Transverse colon (tissue), 4 donors: ENCODE measurements at regions not wholly inside any gene's neighbourhood (a gene's known extent, or its start where the extent isn't known, plus 50 kb on each side); places are given as distances from the start of the nearest gene placed in this dataset.

Experiments
- DNase-seq: peaks from one replicate; pipeline ENCODE4 v3.0.0-alpha.2; 2019
- H3K27ac ChIP-seq, 4 donors: fragments of 200-600 bp; sonication (generic); 2 replicates each; pipeline ENCODE4 v1.5.1; 2016 to 2018; ENCODE audit warnings: inconsistent platforms in 4 of 4
- H3K27me3 ChIP-seq: fragments of 200-600 bp; sonication (generic); 2 replicates; pipeline ENCODE4 v1.5.1; 2017; ENCODE audit warnings: inconsistent platforms
- H3K36me3 ChIP-seq, 4 donors: fragments of 200-600 bp; sonication (generic); 2 replicates each; pipeline ENCODE4 v1.5.1; 2017 to 2019; ENCODE audit warnings: inconsistent platforms in 4 of 4
- H3K4me1 ChIP-seq, 4 donors: fragments of 200-600 bp; sonication (generic); 2 replicates each; pipeline ENCODE4 v1.5.1; 2017 to 2020; ENCODE audit warnings: inconsistent platforms in 4 of 4
- H3K4me3 ChIP-seq, 4 donors: fragments of 200-600 bp; sonication (generic); 1 replicate in 1 of 4; 2 replicates in 3 of 4; pipeline versions ENCODE4 v1.5.1 to v1.6.1; 2017 to 2019; ENCODE audit warnings: inconsistent platforms in 4 of 4
- H3K9me3 ChIP-seq, 2 donors: fragments of 200-600 bp; sonication (generic); 2 replicates each; pipeline ENCODE4 v1.5.1; 2017 to 2019; ENCODE audit warnings: inconsistent platforms in 2 of 2
- CTCF ChIP-seq, 5 experiments: fragments of 200-600 bp in 3 of 5; fragments of 450-650 bp in 2 of 5; sonication (generic) in 3 of 5; IDR thresholded peaks; 1 replicate in 2 of 5; 2 replicates in 3 of 5; pipeline ENCODE4 v1.5.1; 2016 to 2017; ENCODE audit warnings: antibody characterized with exemption in 5 of 5, inconsistent platforms in 3 of 5, mild to moderate bottlenecking in 2 of 5, moderate library complexity in 1 of 5
- EP300 ChIP-seq: sonication (generic); formaldehyde crosslinking; IDR thresholded peaks from one replicate; pipeline ENCODE4 v1.6.1; 2017; ENCODE audit warnings: antibody characterized with exemption, low read depth
- POLR2A ChIP-seq: fragments of 450-650 bp; IDR thresholded peaks from one replicate; pipeline ENCODE4 v1.6.1; 2016; ENCODE audit warnings: antibody characterized with exemption, mild to moderate bottlenecking, moderate library complexity
- POLR2AphosphoS5 ChIP-seq, 3 donors: sonication (generic); formaldehyde crosslinking; IDR thresholded peaks; one replicate each; pipeline ENCODE4 v1.6.1; 2016; ENCODE audit warnings: antibody characterized with exemption in 3 of 3
- WGBS, 2 donors: methylation state at CpG; one replicate each; pipeline ENCODE4 v1.1.5; 2018; ENCODE audit warnings: low coverage in 1 of 2; 5-methylcytosine and 5-hydroxymethylcytosine counted together
- in situ Hi-C, 4 donors: fragments of 200-750 bp; cut with MboI; loops; one replicate each; pipeline versions ENCODE4 v1.15.0 to v1.15.1; 2017; ENCODE audit warnings: low sequenced_read_pairs in 3 of 4, low pct_ligation_motif_present in 1 of 4, low pct_unique_long_range_greater_than_20kb in 1 of 4
- intact Hi-C: fragments of 100-400 bp; cut with DNase I; formaldehyde crosslinking; loops from one replicate; pipeline ENCODE4 v1.15.1; 2023; ENCODE audit warnings: low total_unique reads

DNA sequence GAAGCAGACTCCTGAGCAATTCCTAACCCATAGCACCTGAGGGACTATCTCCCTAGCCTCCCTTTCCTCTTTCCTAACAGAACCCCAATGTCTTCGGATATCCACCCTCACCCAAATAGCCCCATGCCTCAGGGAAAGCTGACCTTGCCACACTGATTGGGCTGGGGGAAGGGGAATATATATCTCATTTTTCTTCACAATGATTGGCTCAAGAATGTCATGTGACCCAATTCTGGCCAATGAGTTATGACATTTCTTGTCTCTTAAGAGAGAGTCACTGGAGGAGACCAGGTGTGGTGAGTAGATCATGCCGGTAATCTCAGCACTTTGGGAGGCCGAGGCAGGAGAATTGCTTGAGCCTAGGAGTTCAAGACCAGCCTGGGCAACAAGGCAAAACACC lies 71.9 kb upstream of the NLK start:
- H3K4me1 ChIP-seq = no peaks in the 10 kb centered on the region
- no peaks in the 10 kb centered on the region for H3K36me3 ChIP-seq
- no peaks in the 10 kb centered on the region for H3K27me3 ChIP-seq
- intact Hi-C loops (no loop called here), in situ Hi-C loops (no loop called here)
- TF ChIP-seq CTCF (IDR thresholded peaks at IDR 0.05) (no peak), POLR2A (no peak), POLR2AphosphoS5 (IDR thresholded peaks at IDR 0.05) (no peak), EP300 (no peak)
- H3K27ac ChIP-seq = no peak overlapping the region
- no peak overlapping the region for H3K4me3 ChIP-seq
- H3K9me3 ChIP-seq = no peaks in the 10 kb centered on the region
- 93% methylated on average over 3 of the region's 3 CpGs; no CpG with 5 or more reads in 1 of the 2 donors for WGBS, 2 donors
- DNase-seq = no peak

DNA sequence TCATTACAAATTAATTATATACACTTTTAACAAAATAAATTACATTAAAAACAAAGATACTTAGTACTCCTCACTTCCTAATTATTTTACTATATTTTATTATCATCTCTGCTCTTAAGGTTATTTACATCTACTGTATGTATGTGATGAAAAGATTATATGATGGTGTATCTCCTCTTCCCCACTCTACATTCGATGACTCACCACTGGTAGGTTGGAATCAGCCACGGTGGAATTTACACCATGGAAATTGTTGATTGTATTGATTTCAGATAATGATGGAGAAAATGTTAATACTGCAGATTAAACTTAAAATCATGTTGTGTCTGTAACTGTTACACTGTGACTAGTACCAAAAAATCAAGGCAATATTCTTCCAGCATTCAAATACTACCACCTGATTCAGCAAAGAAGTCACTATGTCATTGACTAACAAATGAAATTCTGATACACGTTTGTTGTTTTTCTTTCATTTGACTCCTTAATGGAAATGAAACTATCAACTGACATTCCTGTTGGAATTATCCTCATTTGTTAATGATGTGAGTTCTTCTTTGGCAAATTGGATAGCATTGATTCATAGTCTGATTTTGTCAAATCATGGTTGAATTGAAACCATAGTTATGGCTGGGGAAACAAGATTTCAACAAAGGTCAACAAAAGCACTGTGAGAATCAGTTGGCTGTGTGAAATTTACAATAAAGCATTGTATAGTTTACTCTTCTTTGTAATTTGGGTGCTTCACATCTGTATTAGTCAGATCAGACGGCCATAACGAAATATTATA lies 69.0 kb upstream of the NLK start:
- Histone ChIP-seq H3K36me3 (no peaks in the 10 kb centered on the region), H3K4me3 (no peak overlapping the region), H3K27me3 (no peaks in the 10 kb centered on the region), H3K9me3 (no peaks in the 10 kb centered on the region), H3K4me1 (no peaks in the 10 kb centered on the region), H3K27ac (no peak overlapping the region)
- intact Hi-C loops (no loop called here), in situ Hi-C loops (no loop called here)
- TF ChIP-seq EP300 (no peak), POLR2AphosphoS5 (IDR thresholded peaks at IDR 0.05) (no peak), POLR2A (no peak), CTCF (IDR thresholded peaks at IDR 0.05) (no peak)
- whole genome bisulfite sequencing, 2 donors = 80 to 85% methylated on average over 5 of the region's 5 CpGs
- DNase-seq = no peak

- in situ Hi-C loops = no loop called here
- no peak overlapping the region for H3K4me3 ChIP-seq
Measured at GRCh38 chr17:27974045-27974436, 68.4 kb upstream of the NLK start.

More at GRCh38 chr17:27974045-27974436, 68.4 kb upstream of the NLK start:
- TF ChIP-seq CTCF (IDR thresholded peaks at IDR 0.05) = no peak
- no peak for TF ChIP-seq POLR2A
- TF ChIP-seq POLR2AphosphoS5 (IDR thresholded peaks at IDR 0.05) = no peak
- no peak for TF ChIP-seq EP300
- intact Hi-C loops = no loop called here
- Histone ChIP-seq H3K27ac (no peak overlapping the region), H3K27me3 (no peaks in the 10 kb centered on the region), H3K4me1 (no peaks in the 10 kb centered on the region), H3K9me3 (no peaks in the 10 kb centered on the region), H3K36me3 (no peaks in the 10 kb centered on the region)
- no peak for DNase-seq
- WGBS, 2 donors = 67 to 89% methylated on average over 1 to 3 of the region's 3 CpGs
